ENCODE measurements at regions not wholly inside any gene's neighbourhood (a gene's known extent, or its start where the extent isn't known, plus 50 kb on each side); places are given as distances from the start of the nearest gene placed in this dataset.
"Not testable (repeated sequence)": the region's sequence is repeated elsewhere in the genome, so short reads cannot be mapped to it uniquely, and the experiment has no call there.

DNA sequence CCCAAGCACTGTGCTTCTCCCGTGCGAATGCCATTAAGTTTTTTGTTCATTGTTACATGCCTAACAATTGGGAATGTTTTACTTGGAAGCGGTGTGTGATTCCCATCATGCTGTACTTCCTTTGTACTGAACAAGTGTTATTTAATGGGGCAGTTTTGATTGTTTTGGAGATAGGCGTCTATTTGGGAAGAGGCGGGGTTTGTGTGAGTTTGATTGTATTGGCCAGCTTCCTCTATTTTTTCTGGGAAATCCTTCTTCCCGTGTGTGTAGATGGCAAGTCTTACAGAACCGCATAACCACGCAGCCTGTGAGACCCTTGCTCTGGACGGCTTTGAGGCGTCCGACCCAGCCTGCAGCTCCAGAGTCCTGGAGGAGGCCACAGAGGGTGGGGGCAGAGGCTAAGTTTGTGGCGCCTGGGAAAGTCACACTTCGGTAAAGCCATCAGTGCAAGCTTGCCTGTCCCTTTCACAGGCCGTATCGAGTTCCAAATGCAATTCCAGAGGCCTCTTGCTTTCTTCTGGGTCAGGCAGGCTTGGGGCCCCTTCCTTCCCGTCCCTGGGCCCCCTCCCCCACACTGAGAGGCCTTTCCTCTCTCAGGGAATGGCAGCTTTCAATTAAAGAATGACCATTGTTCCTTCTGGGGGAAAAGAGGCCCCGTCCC lies 210.3 kb downstream of the TOMM20 start:
- no peak for DNase-seq (ENCODE audit: low spot score)

DNA sequence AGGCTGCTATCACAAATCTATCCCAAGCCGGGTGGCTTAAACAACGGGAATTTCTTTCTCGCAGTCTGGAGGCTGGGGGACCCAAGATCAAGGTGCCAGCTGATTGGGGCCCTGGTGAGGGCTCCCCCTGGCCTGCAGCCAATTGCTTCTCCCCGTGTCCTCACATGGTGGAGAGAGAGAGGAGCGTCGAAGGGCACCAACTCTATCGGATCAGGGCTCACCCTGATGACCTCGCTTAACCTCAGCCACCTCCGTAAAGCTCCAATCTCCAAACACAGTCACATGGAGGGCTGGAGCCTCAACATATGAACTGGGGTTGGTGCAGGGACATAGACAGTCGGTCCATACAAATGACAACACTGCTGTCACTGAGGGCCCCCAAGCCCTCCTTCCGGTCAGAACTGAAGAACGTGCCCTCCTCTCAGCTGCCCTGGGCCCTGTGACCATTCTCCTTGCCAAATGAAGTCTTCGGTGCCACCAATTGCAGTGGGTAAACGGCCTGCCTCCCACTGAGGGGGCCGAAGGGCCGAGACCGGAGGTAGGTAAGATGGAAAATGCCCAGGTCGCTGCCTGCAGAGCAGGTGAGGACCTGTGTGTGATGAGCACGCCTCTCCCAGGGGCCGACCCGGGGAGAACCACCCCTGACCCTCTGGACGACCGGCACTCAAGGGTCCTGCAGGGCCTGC lies 211.0 kb downstream of the TOMM20 start:
- DNase-seq (ENCODE audit: low spot score), result no peak

DNA sequence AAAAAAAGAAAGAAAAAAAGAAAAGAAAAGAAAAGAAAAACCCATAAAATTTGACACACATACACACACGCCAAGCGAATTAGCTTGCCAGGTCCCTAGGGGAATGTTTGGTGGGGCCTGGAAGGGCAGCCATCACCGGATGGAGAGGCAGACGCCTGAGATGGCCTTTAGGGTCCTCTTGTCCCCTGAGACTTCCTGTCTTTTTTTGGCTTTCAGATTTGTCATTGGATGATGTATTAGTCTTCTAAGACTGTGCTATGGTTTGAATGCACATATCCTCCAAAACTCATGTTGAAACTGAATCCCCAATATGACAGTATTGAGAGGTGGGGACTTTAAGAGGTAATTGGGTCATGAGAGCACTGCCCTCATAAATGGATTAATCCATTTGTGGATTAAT lies 211.8 kb downstream of the TOMM20 start:
- DNase-seq (ENCODE audit: low spot score), result no peak

DNA sequence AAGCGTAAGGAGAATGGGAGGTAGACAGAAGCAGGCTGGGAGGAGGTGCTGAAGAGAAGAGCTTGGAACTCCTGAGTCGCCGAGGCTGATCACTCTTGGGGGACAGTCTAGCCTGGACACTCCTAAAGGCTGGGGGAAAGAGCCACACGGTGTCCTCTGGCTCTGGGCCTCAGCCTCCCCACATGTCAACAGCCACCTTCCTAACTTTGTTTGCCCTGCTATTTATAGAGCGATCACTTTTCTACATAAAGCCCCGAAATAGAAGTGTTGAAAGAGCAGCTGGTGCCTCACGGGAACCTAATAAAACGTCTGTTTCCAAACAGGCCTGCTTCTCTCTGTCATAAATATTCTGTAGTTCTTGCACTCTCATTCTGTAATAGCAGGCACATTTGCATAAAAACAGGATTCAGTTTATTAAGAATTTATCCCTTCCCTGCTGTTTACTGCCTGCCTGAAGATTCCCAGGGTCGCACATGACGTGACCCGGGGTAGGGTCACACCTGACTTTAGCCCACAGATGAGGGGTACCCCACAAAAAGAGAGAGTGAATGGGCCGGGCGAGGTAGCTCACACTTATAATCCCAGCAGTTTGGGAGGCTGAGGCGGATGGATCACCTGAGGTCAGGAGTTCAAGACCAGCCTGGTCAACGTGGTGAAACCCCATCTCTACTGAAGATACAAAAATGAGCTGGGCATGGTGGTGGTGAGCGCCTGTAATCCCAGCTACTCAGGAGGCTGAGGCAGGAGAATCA lies 212.5 kb downstream of the TOMM20 start:
- DNase-seq (ENCODE audit: low spot score), result no peak

DNA sequence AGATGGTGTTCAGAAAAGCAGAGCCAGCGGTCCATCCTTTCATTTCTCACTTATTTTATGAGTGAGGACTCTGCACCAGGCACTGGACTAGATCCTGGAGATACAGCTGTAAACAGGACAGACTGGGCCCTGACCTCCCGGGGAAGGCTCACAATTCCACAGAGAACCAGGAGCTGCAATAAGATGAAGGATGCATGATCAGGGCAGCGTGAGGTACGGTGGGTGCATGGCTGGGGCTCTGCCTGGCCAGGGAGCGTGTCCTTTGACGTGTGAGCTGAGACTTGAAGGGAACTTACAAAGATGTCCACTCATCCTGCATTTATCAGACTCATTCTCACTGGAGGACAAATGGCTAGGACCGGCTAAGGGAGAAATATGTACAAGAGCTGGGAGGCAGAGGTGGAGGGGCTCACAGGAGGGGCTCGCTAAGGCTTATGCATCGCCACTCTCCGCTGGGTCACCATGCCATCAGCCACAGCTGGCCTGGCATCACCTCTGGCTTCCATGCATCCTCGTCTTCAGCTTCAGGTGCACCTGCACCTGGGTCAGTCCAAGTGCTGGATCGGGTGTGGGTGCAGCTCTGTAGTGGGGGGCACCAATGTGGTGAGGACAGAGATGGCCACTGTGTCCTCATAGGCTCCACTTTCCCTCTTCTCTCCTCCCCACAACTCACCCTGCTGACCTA lies 213.9 kb downstream of the TOMM20 start:
- DNase-seq (ENCODE audit: low spot score), result no peak

DNA sequence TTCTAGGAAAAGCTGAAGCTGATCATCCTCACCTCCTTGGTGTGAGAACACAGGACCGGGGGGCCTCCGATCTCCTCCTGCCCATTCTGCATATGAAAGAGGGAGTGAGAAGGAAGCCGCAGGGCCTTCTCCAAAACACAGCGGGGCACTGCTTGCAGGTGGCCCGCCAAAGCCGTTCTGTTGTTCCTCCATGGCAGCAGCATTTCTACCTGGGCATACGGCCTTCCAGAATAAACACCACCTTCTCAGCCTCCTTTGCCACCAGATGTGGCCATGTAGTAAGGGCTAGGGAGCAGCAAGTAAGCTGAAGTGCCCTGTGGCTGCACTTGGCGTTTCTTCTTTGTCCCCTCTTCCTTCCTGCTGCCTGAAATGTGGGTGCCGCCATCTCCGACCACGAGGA lies 214.9 kb downstream of the TOMM20 start:
- DNase-seq (ENCODE audit: low spot score), result no peak

DNA sequence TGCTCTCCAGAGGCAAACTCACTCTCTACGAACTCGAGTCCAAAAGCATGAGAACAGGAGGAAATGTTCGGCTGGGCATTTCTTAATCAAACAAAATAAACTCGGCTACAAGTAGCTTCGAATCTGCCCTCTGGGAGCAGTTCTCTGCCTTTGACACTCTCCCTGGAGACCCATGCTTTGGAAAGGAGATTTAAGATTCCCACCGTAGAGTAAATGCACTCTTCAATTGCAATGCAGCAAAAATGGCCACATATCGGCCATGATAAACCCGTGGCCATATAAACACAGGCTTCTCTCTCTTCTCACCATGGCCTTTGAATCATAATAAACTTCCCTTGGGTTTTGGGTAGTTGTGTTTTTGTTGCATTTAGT lies 215.4 kb downstream of the TOMM20 start:
- DNase-seq (ENCODE audit: low spot score), result no peak

DNA sequence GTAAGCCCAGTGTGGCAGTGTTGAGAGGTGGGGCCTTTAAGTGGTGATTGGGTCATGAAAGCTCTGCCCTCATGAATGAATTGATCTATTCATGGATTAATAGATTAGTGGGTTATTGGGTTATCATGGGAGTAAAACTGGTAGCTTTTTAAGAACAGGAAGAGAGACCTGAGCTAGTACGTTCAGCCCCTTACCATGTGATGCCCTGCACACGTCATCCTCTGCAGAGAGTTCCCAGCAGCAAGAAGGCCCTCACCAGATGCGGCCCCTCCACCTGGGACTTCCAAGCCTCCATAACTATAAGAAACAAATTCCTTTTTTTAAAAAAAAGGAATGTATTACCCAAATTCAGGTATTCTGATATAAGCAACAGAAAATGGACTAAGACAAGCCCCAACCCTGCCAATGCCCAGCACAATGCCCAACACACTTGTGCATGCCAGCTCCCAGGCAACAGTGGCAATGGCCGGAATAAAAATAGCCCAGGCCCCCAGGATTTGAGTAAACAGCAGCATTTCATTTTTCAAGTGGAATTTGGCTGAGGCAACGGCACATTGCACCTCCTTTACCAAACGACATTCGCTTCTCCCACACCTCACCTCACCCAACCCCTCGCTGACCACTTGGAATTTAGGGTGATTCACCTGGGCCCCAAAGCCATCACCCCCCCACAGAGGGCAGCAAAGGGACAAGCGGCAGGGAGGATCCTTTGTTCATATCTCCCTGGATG lies 215.9 kb downstream of the TOMM20 start:
- DNase-seq (ENCODE audit: low spot score), result no peak

DNA sequence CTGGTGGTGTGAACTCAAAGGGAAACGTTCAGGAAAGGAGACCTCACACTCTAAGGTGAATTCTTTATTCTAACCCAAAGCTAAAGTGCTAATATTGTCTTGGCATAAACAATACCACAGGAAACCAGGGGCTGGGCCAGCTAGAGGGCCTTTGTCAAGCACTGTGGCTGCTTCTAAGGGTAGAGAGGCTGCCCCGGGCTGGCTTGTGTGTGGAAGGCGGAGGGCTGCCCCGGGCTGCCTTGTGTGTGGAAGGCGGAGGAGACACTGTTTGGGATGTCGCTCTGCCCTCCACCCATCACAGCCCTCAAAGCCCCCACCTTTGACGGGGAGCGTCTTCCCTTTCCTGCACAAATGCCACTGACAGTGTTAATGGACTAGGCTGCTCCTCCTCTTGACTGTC lies 216.8 kb downstream of the TOMM20 start:
- no peak for DNase-seq (ENCODE audit: low spot score)

DNA sequence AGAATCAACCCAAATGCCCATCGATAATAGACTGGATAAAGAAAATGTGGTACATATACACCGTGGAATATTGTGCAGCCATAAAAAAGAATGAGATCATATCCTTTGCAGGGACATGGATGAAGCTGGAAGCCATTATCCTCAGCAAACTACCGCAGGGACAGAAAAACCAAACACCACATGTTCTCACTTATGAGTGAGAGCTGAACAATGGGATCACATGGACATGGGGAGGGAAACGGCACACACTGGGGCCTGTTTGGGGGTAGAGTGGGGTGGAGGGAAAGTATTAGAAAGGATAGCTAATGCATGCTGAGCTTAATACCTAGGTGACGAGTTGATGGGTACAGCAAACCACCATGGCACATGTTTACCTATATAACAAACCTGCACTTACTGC lies 217.5 kb downstream of the TOMM20 start:
- not testable (repeated sequence) for DNase-seq (ENCODE audit: low spot score)

DNA sequence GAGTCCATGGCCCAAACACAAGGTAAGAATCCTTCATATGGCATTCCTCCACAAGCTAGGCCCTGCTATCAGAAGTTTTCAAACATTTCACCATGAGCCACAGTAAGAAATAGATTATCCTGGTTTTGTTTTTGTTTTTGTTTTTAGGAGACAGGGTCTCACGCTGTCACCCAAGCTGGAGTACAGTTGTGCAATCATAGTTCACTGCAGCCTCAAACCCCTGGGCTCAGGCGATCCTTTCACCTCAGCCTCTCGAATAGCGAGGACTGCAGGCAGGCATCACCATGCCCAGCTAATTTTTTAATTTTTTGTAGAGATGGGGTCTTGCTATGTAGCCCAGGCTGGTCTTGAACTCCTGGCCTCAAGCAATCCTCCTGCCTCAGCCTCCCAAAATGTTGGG lies 218.8 kb downstream of the TOMM20 start:
- DNase-seq (ENCODE audit: low spot score), result no peak

DNA sequence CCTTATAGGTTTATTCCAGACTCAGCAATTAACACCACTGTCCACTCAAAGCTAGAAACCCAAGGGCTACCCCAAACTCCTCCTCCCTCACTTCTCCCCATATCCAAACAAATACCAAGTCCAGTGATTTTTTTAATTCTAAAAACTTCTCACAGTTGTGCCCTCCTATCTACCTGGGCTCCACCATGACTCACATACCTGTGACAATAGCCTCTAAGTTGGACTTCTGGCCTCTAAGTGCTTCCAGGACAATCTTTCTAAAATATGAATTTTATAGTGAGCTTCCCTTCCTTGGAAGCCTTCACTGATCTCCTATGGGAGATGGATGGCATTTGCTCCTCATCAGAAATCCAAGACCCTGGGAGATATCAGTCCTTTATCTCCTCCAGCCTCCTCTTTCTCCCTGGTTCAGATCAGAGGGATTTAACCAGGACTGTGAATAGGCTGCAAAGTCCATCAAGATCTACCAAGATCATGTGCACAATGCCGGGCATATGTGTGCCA lies 219.3 kb downstream of the TOMM20 start:
- no peak for DNase-seq (ENCODE audit: low spot score)

DNA sequence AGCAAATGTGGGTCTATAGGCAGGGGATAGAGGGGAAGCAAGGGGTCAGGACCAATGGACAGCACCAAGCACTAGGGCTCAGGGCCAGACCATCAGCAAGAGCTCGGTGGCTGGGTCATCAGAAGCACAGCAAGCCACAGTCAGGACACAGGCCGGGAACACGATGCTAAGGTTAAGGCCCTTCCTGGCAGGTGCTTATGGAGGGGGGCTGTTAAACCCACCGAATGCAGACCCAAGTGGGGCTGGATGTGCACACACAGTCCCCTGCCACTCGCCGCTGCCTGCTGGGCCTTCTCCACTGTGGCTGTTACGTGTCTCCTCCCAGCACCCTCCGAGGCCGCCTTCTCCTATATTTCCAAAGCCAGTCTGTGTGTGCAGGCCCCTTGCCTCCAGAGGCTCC lies 220.1 kb downstream of the TOMM20 start:
- DNase-seq (ENCODE audit: low spot score), result no peak

DNA sequence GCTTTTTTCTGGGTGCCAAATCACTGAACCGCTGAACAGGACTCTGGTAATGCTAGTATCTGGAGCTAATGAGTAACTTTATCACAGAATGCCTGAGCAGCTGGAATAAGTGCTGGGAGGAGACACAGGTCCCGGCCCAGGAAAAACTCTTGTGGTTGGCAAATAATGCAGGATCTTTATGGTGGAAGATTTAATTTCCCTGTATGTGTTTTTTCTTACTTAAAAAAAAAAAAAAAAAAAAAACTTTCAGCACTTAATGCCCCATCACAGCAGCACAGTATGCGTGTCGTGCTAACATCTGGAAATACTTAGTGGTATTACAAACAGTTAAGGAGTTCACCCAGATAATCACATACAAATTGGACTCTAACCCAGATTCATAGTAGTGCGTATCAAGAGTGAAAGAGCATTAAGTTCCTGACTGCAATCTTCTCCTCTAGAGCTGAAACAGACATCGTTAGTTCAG lies 220.7 kb downstream of the TOMM20 start:
- DNase-seq (ENCODE audit: low spot score), result peak; percentile 71

DNA sequence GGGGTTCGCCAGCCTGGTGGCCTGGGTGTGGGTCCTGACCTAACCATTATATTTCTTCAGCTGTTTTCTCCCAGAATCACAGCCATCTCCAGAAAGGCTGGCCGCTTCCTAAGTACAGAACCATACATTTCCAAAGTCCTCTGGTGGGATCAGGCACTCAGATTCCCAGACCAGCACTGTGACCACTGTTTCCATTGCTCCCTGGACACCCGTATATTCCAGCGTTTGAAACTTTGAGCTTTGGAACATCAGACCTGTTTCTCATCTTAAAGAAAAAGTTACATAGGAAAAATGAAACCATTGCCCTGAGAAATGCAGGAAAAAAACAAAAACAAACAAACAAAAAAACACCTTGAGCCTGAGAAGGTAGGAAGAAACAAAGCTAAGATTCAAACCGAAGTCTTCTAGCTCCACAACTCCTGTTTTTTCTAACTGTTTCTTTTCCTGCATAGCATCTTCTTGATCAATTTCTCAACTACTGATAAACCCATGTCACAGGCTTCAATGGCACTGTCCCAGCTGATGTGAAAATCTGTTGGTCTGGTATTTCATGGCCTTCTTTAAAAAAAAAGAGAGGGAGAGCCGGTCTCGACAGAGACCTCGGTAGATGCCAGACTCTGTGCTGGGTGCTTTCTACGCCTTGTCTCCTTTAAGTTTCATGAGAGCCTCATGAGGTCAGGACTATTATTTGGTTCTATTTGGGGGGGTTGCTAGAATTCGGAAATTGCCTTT lies 221.3 kb downstream of the TOMM20 start:
- DNase-seq (ENCODE audit: low spot score), result no peak

DNA sequence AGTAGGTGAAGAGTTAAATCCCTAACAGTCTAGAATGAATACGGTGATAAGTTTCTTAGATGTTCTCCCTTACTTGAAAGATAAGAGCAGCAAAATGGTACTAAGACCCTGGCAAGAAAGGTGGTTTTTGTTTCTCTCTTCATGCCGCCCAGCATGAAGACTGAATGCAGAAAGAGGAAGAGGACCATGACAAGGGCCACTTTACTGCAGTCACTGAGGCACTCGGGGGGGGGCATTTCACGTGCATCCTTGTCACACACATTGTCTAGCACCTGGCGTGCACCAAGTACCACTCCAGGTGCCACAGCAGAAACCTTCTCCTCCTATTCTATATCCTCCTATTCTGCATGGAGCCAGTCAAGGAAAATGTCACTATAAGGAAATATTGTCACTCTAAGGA lies 222.0 kb downstream of the TOMM20 start:
- DNase-seq (ENCODE audit: low spot score), result no peak

DNA sequence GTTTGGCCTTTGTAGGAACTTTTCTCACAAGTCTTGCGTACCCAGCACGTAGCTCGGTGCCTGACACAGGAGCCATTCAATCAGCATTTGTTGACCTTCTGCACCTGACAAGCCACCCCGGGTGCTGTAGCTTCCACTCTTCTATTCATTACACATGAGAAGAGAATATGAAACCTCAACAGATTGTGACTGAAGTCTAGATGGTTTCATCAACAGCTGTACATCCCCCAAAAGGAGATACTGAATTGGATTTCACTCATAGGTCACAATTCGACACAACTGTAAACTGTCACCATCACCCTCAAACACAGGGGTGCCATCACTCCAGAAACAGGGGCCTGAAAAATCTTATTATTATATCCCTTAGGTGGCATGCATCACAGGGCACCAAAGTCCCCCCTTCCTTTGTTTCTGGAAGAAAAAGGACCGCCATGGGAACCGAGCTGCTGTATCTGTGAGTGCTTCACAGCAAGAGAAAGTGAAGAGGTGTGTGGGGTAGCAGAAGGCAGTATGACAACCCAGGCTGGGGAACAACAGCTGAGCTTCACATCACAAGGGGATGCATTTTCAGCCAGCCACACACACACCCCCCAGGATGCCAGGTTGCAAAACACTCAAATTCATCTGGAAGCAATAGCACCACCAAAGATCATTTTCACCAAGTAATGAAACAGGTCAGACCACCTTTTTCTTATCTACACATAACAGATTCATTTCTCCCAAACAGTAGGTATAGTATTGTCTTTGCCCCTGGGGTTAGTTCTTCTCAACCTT lies 225.7 kb downstream of the TOMM20 start:
- DNase-seq (ENCODE audit: low spot score), result no peak

DNA sequence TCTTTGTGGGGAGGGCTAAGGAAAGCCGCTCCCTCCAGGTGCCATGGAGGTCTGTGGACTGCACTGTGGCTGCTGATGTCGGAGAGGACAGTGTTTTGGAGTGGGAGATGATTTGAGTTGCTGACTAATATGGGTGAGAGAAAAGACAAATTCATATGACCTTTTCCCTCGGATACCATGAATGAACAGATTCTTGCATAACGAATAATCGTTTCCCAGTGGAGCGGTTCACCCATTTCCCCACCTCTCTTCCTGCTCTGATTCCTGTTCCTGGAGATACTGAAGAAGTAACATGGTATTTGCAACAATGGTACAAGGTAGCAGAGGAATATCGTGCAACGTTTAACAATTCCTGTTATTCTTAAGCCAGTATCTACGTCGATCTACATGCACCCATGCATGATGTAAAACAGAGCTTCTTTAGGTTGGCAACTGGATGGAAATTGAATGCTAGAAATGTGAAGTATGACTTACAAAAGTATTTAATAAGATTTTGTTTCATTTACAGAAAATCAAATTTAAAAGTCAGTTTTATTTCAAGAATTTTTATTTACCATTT lies 227.1 kb downstream of the TOMM20 start:
- DNase-seq (ENCODE audit: low spot score), result no peak

DNA sequence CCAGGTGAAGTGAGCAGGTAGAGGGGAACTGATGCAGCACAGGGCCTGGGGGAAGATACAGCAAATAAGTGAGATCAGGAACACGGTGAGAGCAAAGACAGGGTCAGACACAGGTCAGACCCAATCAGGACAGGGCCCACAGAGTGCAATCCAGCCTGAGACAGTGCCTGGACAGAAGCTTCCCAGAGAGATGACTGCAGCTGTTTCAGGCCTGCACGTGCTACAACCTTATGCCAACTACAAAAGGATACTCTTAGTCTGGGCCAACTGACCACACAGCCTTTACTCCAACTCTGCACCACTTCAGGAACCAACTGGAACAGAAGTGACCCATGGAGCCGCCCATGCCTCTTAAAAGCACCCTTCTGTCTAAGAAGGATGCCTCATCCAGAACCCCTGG lies 228.0 kb downstream of the TOMM20 start:
- no peak for DNase-seq (ENCODE audit: low spot score)

DNA sequence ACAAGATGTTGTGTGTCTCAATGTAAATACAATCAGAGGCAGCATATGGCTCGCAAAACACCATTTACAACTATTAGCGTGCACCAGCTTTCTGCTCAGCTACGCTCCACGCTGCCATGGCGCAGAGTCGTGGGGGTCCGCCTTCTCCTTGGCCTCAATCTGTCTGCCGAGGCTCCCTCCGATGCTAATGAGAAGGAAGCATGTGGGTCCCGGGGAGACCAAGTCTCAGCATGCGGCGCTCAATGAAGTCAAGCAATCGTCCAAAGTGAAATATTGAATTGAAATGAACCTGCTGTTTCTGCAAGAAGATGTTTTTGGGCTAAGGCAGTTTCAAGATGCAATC lies 228.9 kb downstream of the TOMM20 start:
- no peak for DNase-seq (ENCODE audit: low spot score)

Measured in AG08395 (cell line).